Hepatocyte (in vitro differentiated cells): ENCODE measurements at regions not wholly inside any gene's neighbourhood (a gene's known extent, or its start where the extent isn't known, plus 50 kb on each side); places are given as distances from the start of the nearest gene placed in this dataset.

Source experiments
- DNase-seq: peaks from one replicate; pipeline ENCODE4 v3.0.0-alpha.2; 2016; ENCODE audit warnings: low spot score
- H2AFZ ChIP-seq: fragments of 200-600 bp; sonication (generic); 2 replicates; pipeline ENCODE4 v1.6.0; 2016; ENCODE audit warnings: antibody characterized with exemption, mild to moderate bottlenecking
- H3K27ac ChIP-seq: fragments of 200-600 bp; sonication (generic); 2 replicates; pipeline ENCODE4 v1.5.1; 2016; ENCODE audit warnings: mild to moderate bottlenecking
- H3K27me3 ChIP-seq: fragments of 200-600 bp; sonication (generic); 2 replicates; pipeline ENCODE4 v1.6.1; 2016
- H3K36me3 ChIP-seq: fragments of 200-600 bp; sonication (generic); replicated peaks from 2 replicates; pipeline ENCODE4 v1.5.1; 2016; ENCODE audit warnings: low read depth; ENCODE audit not compliant: insufficient read depth
- H3K4me1 ChIP-seq: fragments of 200-600 bp; sonication (generic); 2 replicates; pipeline ENCODE4 v1.5.1; 2016; ENCODE audit warnings: mild to moderate bottlenecking, moderate library complexity; ENCODE audit not compliant: insufficient read depth
- H3K4me2 ChIP-seq: fragments of 200-600 bp; sonication (generic); 2 replicates; pipeline ENCODE4 v1.6.0; 2016
- H3K4me3 ChIP-seq: fragments of 200-600 bp; sonication (generic); 2 replicates; pipeline ENCODE4 v1.5.1; 2016; ENCODE audit warnings: mild to moderate bottlenecking
- H3K79me2 ChIP-seq: fragments of 200-600 bp; sonication (generic); 2 replicates; pipeline ENCODE4 v1.6.0; 2017; ENCODE audit warnings: mild to moderate bottlenecking
- H3K9me2 ChIP-seq: fragments of 200-600 bp; sonication (generic); replicated peaks from 2 replicates; pipeline ENCODE4 v1.6.0; 2017; ENCODE audit warnings: mild to moderate bottlenecking; ENCODE audit not compliant: insufficient read depth
- H3K9me3 ChIP-seq: fragments of 200-600 bp; sonication (generic); 2 replicates; pipeline ENCODE4 v1.5.1; 2016; ENCODE audit warnings: low read depth, mild to moderate bottlenecking
- H4K20me1 ChIP-seq: fragments of 200-600 bp; sonication (generic); 2 replicates; pipeline ENCODE4 v1.6.0; 2016; ENCODE audit warnings: mild to moderate bottlenecking; ENCODE audit not compliant: insufficient read depth, poor library complexity, severe bottlenecking
- EZH2 ChIP-seq: fragments of 200-600 bp; sonication (generic); IDR thresholded peaks from 2 replicates; pipeline ENCODE4 v1.6.1; 2016; ENCODE audit warnings: antibody characterized with exemption, mild to moderate bottlenecking, borderline replicate concordance
- EZH2phosphoT487 ChIP-seq: fragments of 200-600 bp; sonication (generic); IDR thresholded peaks from one replicate; pipeline ENCODE4 v1.6.1; 2018; ENCODE audit warnings: antibody characterized with exemption, mild to moderate bottlenecking, low read depth, moderate library complexity; ENCODE audit not compliant: unreplicated experiment, severe bottlenecking
- WGBS: methylation state at CpG from one replicate; pipeline ENCODE4 v1.1.6; 2016; ENCODE audit warnings: low lambda C conversion rate; ENCODE audit errors: missing lambda C conversion rate; 5-methylcytosine and 5-hydroxymethylcytosine counted together
- TF ChIP-seq, protein P1 (sequence below): fragments of 200-600 bp; sonication (generic); IDR thresholded peaks from 2 replicates; pipeline ENCODE4 v1.5.1; 2016; ENCODE audit warnings: antibody characterized with exemption, mild to moderate bottlenecking; ENCODE audit not compliant: poor library complexity

GRCh38 chr1:198455966-198456365 is 84.5 kb downstream of the ATP6V1G3 start:
- Histone ChIP-seq H3K9me3 (no peaks in the 10 kb centered on the region), H3K4me3 (no peak overlapping the region), H3K27me3 (no peaks in the 10 kb centered on the region), H3K4me2 (no peak overlapping the region), H3K4me1 (no peaks in the 10 kb centered on the region), H3K79me2 (no peaks in the 10 kb centered on the region), H4K20me1 (no peaks in the 10 kb centered on the region), H3K27ac (no peak overlapping the region), H3K9me2 (no peaks in the 10 kb centered on the region), H2AFZ (no peak overlapping the region), H3K36me3 (no peaks in the 10 kb centered on the region)
- 90% methylated on average over 3 of the region's 3 CpGs for WGBS
- DNase-seq: no peak
- TF ChIP-seq, protein P1, sequence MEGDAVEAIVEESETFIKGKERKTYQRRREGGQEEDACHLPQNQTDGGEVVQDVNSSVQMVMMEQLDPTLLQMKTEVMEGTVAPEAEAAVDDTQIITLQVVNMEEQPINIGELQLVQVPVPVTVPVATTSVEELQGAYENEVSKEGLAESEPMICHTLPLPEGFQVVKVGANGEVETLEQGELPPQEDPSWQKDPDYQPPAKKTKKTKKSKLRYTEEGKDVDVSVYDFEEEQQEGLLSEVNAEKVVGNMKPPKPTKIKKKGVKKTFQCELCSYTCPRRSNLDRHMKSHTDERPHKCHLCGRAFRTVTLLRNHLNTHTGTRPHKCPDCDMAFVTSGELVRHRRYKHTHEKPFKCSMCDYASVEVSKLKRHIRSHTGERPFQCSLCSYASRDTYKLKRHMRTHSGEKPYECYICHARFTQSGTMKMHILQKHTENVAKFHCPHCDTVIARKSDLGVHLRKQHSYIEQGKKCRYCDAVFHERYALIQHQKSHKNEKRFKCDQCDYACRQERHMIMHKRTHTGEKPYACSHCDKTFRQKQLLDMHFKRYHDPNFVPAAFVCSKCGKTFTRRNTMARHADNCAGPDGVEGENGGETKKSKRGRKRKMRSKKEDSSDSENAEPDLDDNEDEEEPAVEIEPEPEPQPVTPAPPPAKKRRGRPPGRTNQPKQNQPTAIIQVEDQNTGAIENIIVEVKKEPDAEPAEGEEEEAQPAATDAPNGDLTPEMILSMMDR: no peak
- TF ChIP-seq EZH2phosphoT487 (no peak), EZH2 (no peak)

DNA sequence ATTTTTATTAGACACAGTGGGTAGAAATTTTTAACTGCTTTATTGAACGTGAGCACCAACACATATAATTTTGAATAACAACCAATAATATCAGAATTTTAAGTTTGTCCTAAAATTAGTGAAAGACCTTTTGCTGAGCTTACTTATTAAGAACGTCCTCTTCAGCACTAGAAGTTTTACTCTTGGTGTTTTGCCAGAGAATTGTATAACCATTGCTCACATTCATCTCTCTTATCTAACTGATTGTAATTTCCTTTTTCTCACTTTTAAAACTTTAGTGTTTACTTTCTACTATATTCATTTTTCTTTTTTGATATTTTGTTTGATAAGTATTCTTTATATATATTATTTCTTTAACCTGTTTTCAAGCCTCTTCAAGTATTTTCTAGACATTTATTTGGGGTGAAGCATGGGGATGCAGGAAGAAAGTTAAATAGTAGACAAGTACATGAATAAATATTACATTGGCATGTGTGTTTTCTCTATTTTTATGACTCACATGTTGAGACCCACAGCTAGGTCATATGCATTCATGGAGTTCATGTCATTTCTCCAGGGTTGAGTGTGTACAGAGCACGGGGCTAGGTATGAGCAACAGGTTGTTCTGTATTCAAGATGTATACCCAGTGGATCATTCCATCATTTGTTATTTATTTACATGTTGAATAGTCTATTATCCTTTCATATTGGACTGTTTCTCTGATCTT is 90.6 kb downstream of the ATP6V1G3 start:
- Histone ChIP-seq H3K27me3 (no peaks in the 10 kb centered on the region), H3K36me3 (no peaks in the 10 kb centered on the region), H3K9me2 (no peaks in the 10 kb centered on the region), H3K4me1 (no peaks in the 10 kb centered on the region), H2AFZ (no peak overlapping the region), H3K4me3 (no peak overlapping the region), H3K4me2 (no peak overlapping the region), H3K79me2 (no peaks in the 10 kb centered on the region), H3K27ac (peak overlapping the region; percentile 35), H4K20me1 (no peaks in the 10 kb centered on the region), H3K9me3 (no peaks in the 10 kb centered on the region)
- 70% methylated on average over 3 of the region's 3 CpGs for WGBS
- no peak for DNase-seq
- TF ChIP-seq EZH2: no peak
- TF ChIP-seq, protein P1: no peak
- TF ChIP-seq EZH2phosphoT487: no peak

DNA sequence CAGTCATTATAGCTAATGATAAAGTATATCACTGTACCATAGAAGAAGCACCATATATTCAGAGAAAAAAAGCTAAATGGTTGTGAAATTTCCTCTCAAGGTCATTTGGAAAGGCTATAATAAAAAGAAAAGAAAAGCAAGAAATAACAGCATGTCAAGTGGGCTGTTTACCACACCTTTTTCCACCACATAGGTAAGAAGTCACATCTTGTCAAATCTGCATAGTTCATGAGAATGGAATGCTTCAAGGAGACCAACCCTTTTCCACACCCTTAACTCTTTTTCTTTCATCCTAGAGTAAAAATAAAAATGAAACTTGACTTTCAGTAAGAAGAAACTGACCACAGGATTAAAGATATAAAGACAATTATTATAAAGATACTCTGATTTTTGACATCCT is 91.2 kb downstream of the ATP6V1G3 start:
- Histone ChIP-seq H3K9me3 (no peaks in the 10 kb centered on the region), H3K4me3 (no peak overlapping the region), H3K79me2 (no peaks in the 10 kb centered on the region), H3K9me2 (no peaks in the 10 kb centered on the region), H2AFZ (no peak overlapping the region), H3K36me3 (no peaks in the 10 kb centered on the region), H4K20me1 (no peaks in the 10 kb centered on the region), H3K4me1 (no peaks in the 10 kb centered on the region), H3K4me2 (no peak overlapping the region), H3K27me3 (no peaks in the 10 kb centered on the region), H3K27ac (peak overlapping the region; percentile 41)
- peak; percentile 15 for DNase-seq
- TF ChIP-seq EZH2phosphoT487 (no peak), EZH2 (no peak)
- TF ChIP-seq, protein P1: no peak
